Urinary bladder (tissue), 3 donors: ENCODE measurements at regions not wholly inside any gene's neighbourhood (a gene's known extent, or its start where the extent isn't known, plus 50 kb on each side); places are given as distances from the start of the nearest gene placed in this dataset.

ENCODE experiments used
- DNase-seq: peaks from one replicate; pipeline ENCODE4 v3.0.0-alpha.2; 2015; ENCODE audit errors: extremely low spot score
- H3K27ac ChIP-seq: one replicate; pipeline ENCODE4 v1.5.1; 2013; ENCODE audit warnings: low read depth, mild to moderate bottlenecking, moderate library complexity
- H3K36me3 ChIP-seq: one replicate; pipeline ENCODE4 v1.6.1; 2013; ENCODE audit warnings: mild to moderate bottlenecking, moderate library complexity; ENCODE audit not compliant: insufficient read depth
- H3K4me1 ChIP-seq: one replicate; pipeline ENCODE4 v1.6.1; 2013; ENCODE audit warnings: mild to moderate bottlenecking, moderate library complexity; ENCODE audit not compliant: insufficient read depth
- H3K4me3 ChIP-seq: one replicate; pipeline ENCODE4 v1.5.1; 2013; ENCODE audit warnings: low read depth, low read length
- WGBS: extraction: QIAGEN DNeasy Blood & Tissue Kit; methylation state at CpG from one replicate; pipeline ENCODE4 v1.1.7; 2013; 5-methylcytosine and 5-hydroxymethylcytosine counted together
- donor health status: healthy with polysubstance abuse.
- donor health status: healthy.

GRCh38 chr5:87851603-87852002 is 417.0 kb downstream of the TMEM161B start:
- DNase-seq: no peak
- no peaks in the 10 kb centered on the region for H3K4me1 ChIP-seq
- H3K27ac ChIP-seq: no peak overlapping the region
- no peaks in the 10 kb centered on the region for H3K36me3 ChIP-seq
- no peak overlapping the region for H3K4me3 ChIP-seq

GRCh38 chr5:87850843-87851242 is 417.8 kb downstream of the TMEM161B start:
- H3K4me3 ChIP-seq: no peak overlapping the region
- no peak overlapping the region for H3K27ac ChIP-seq
- H3K4me1 ChIP-seq: no peaks in the 10 kb centered on the region
- DNase-seq: no peak
- WGBS: 78% methylated on average over 3 of the region's 3 CpGs
- no peaks in the 10 kb centered on the region for H3K36me3 ChIP-seq

- H3K36me3 ChIP-seq: no peaks in the 10 kb centered on the region
- H3K4me3 ChIP-seq: no peak overlapping the region
- 20% methylated on average over 2 of the region's 2 CpGs for WGBS
- H3K27ac ChIP-seq: no peak overlapping the region
- no peak for DNase-seq
- H3K4me1 ChIP-seq: no peaks in the 10 kb centered on the region
Measured at GRCh38 chr5:87845734-87846133, 422.9 kb downstream of the TMEM161B start.

GRCh38 chr5:87844866-87845265 is 423.8 kb downstream of the TMEM161B start:
- DNase-seq: no peak
- 76% methylated on average over 4 of the region's 4 CpGs for WGBS
- no peaks in the 10 kb centered on the region for H3K4me1 ChIP-seq
- H3K36me3 ChIP-seq: no peaks in the 10 kb centered on the region
- H3K4me3 ChIP-seq: no peak overlapping the region
- no peak overlapping the region for H3K27ac ChIP-seq

GRCh38 chr5:87844449-87844848 is 424.2 kb downstream of the TMEM161B start:
- Histone ChIP-seq H3K36me3 (no peaks in the 10 kb centered on the region), H3K4me3 (no peak overlapping the region), H3K4me1 (no peaks in the 10 kb centered on the region), H3K27ac (no peak overlapping the region)
- no peak for DNase-seq
- WGBS: 76% methylated on average over 1 of the region's 1 CpG

DNA sequence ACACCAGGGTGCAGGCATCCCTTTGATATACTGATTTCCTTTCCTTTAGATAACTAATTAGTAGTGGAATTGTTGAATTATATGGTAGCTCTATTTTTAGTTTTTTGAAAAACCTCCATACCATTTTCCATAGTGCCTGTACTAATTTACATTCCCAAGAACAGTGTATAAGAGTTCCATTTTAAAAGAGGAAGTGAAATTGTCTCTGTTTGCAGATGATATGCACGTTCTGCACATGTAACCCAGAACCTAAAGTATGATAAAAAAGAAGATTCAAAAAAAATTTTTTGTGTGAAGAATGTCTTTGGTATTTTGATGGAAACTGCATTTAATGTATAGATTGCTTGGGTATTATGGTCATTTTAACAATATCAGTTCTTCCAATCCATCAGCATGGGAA is 424.0 kb upstream of the CCNH start:
- DNase-seq: no peak
- no peak overlapping the region for H3K4me3 ChIP-seq
- 62% methylated on average over 1 of the region's 1 CpG for WGBS
- no peak overlapping the region for H3K27ac ChIP-seq
- no peaks in the 10 kb centered on the region for H3K4me1 ChIP-seq
- no peaks in the 10 kb centered on the region for H3K36me3 ChIP-seq

GRCh38 chr5:87831499-87831898 is 418.8 kb upstream of the CCNH start:
- H3K27ac ChIP-seq: no peak overlapping the region
- H3K4me1 ChIP-seq: peaks cover 1% of the 10 kb centered on the region
- H3K4me3 ChIP-seq: no peak overlapping the region
- DNase-seq: no peak
- no peaks in the 10 kb centered on the region for H3K36me3 ChIP-seq
- WGBS: 76% methylated on average over 2 of the region's 2 CpGs

DNA sequence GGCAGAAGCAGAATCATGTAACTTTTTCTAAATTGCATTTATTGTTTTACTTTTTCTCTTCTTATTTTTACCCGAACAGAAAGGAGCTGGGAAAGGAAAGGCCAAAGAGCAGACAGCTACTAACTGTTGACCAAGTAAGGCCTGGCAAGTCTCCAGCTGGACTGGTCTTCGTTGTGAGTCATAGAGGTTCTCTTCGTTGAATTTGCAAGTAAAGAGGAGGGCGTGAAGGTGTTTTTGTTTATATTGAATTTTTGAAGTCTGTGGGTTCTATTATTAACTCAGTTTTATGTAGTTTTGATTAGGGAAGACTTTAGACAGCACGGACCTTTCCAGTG is 416.5 kb upstream of the CCNH start:
- DNase-seq: no peak

DNA sequence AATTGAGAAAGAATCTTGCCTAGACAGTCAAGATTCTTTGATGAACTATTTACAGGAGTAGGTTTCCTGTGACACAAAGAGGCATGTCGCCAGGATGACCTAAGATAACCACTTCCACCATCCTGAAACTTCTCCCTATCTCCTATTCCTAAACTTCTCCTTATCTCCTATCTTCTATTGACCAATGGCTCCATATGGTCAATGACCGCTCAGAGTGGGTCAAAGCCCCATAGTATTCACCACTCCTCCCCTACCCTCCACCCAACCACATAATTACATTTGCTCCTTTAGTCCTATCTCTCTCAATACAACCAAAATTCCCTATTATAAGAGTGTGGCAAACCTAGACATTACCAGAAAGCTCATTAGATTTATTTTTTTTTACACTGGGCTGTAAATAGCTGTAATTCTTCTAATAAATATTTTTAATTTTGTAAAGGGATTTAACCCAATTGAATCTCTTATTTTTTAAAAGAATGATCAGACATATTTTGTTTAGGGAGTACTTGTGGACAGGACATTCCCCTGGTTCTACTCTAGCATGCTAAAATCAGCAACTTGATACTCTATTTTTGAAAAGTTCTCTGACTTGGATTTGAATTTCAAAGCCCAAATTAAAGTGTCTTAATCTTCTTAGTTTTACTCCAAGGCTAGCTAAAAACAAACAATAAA is 416.0 kb upstream of the CCNH start:
- no peak overlapping the region for H3K4me3 ChIP-seq
- H3K4me1 ChIP-seq: peaks cover 1% of the 10 kb centered on the region
- no peaks in the 10 kb centered on the region for H3K36me3 ChIP-seq
- DNase-seq: no peak
- 76% methylated on average over 2 of the region's 2 CpGs for WGBS
- H3K27ac ChIP-seq: no peak overlapping the region

More for the DNA sequence above, 416.5 kb upstream of the CCNH start:
- Histone ChIP-seq H3K4me1 (peaks cover 1% of the 10 kb centered on the region), H3K36me3 (no peaks in the 10 kb centered on the region), H3K27ac (no peak overlapping the region), H3K4me3 (no peak overlapping the region)
- 61% methylated on average over 5 of the region's 5 CpGs for WGBS

- Histone ChIP-seq H3K4me3 (no peak overlapping the region), H3K27ac (no peak overlapping the region), H3K4me1 (peaks cover 1% of the 10 kb centered on the region), H3K36me3 (no peaks in the 10 kb centered on the region)
- no peak for DNase-seq
- 84% methylated on average over 8 of the region's 8 CpGs for WGBS
Measured at GRCh38 chr5:87827539-87827938, 414.8 kb upstream of the CCNH start.

- no peak for DNase-seq
- Histone ChIP-seq H3K36me3 (no peaks in the 10 kb centered on the region), H3K4me1 (peaks cover 1% of the 10 kb centered on the region), H3K4me3 (no peak overlapping the region), H3K27ac (no peak overlapping the region)
- 32% methylated on average over 3 of the region's 3 CpGs for WGBS
Measured at GRCh38 chr5:87826507-87826906, 413.8 kb upstream of the CCNH start.

- DNase-seq: no peak
- H3K36me3 ChIP-seq: no peaks in the 10 kb centered on the region
- H3K4me3 ChIP-seq: no peak overlapping the region
- H3K27ac ChIP-seq: no peak overlapping the region
- WGBS: 46% methylated on average over 1 of the region's 1 CpG
- peaks cover 1% of the 10 kb centered on the region for H3K4me1 ChIP-seq
Measured at GRCh38 chr5:87825583-87825982, 412.9 kb upstream of the CCNH start.

DNA sequence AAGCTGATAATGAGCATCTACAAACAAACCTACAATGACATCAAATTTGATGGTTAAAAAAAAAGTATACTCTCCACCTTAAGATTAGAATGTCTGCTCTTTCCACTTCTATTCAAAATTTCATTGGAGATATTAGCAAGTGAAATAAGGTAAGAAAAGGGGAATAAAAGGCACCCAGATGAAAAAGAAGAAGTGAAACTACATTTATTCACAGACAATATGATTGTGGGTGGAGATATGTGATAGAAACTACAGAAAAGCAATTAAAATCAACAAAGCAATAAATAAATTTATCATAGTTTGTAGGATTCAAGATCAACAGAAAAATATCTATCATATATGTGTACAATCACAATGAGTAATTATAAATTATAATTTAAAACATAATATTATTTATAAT is 395.1 kb upstream of the CCNH start:
- Histone ChIP-seq H3K27ac (no peak overlapping the region), H3K36me3 (no peaks in the 10 kb centered on the region), H3K4me1 (no peaks in the 10 kb centered on the region), H3K4me3 (no peak overlapping the region)
- no peak for DNase-seq

GRCh38 chr5:87803352-87803751 is 390.6 kb upstream of the CCNH start:
- H3K4me1 ChIP-seq: no peaks in the 10 kb centered on the region
- no peaks in the 10 kb centered on the region for H3K36me3 ChIP-seq
- no peak overlapping the region for H3K27ac ChIP-seq
- no peak for DNase-seq
- H3K4me3 ChIP-seq: no peak overlapping the region

GRCh38 chr5:87791869-87792268 is 379.1 kb upstream of the CCNH start:
- Histone ChIP-seq H3K4me3 (no peak overlapping the region), H3K4me1 (no peaks in the 10 kb centered on the region), H3K27ac (no peak overlapping the region), H3K36me3 (no peaks in the 10 kb centered on the region)
- DNase-seq: no peak
- WGBS: 33% methylated on average over 4 of the region's 4 CpGs
